ENCODE measurements at regions not wholly inside any gene's neighbourhood (a gene's known extent, or its start where the extent isn't known, plus 50 kb on each side); places are given as distances from the start of the nearest gene placed in this dataset.

- Mint-ChIP-seq H3K4me3 (no peak overlapping the region), H3K4me1 (ENCODE audit: low read depth in 2 of 2) (no peaks in the 10 kb centered on the region), H3K9me3 (no peaks in the 10 kb centered on the region), H3K27ac (no peak overlapping the region), H3K36me3 (no peaks in the 10 kb centered on the region), H3K27me3 (peaks cover 11 to 14% of the 10 kb centered on the region in 2 donors)
- ATAC-seq (no peak), DNase-seq (ENCODE audit: low spot score) (no peak)
Measured at GRCh38 chr9:90741036-90741435, 60.6 kb upstream of the SYK start.

GRCh38 chr9:90737742-90738141, 63.9 kb upstream of the SYK start:
- Mint-ChIP-seq H3K9me3 (no peaks in the 10 kb centered on the region), H3K27me3 (peaks cover 4 to 5% of the 10 kb centered on the region in 2 donors), H3K36me3 (no peaks in the 10 kb centered on the region), H3K27ac (no peak overlapping the region), H3K4me3 (no peak overlapping the region), H3K4me1 (ENCODE audit: low read depth in 2 of 2) (no peaks in the 10 kb centered on the region)
- no peak for ATAC-seq
- no peak for DNase-seq (ENCODE audit: low spot score)

- Mint-ChIP-seq H3K36me3 (no peaks in the 10 kb centered on the region), H3K4me1 (ENCODE audit: low read depth in 2 of 2) (no peaks in the 10 kb centered on the region), H3K4me3 (no peak overlapping the region), H3K9me3 (no peaks in the 10 kb centered on the region), H3K27me3 (peaks cover 9 to 16% of the 10 kb centered on the region in 2 donors), H3K27ac (no peak overlapping the region)
- DNase-seq (ENCODE audit: low spot score), result no peak
- no peak for ATAC-seq
Measured at GRCh38 chr9:90735952-90736351, 65.7 kb upstream of the SYK start.

- no peaks in the 10 kb centered on the region for H3K9me3 Mint-ChIP-seq
- DNase-seq (ENCODE audit: low spot score) (no peak), ATAC-seq (no peak)
- peaks cover 11 to 16% of the 10 kb centered on the region in 2 donors for H3K27me3 Mint-ChIP-seq
- no peaks in the 10 kb centered on the region for H3K4me1 Mint-ChIP-seq (ENCODE audit: low read depth in 2 of 2)
- no peak overlapping the region for H3K27ac Mint-ChIP-seq
- no peak overlapping the region for H3K4me3 Mint-ChIP-seq
- H3K36me3 Mint-ChIP-seq, result no peaks in the 10 kb centered on the region
Measured at GRCh38 chr9:90734631-90735030, 67.0 kb upstream of the SYK start.

GRCh38 chr9:90729351-90729750, 72.3 kb upstream of the SYK start:
- Mint-ChIP-seq H3K27ac (no peak overlapping the region), H3K9me3 (no peaks in the 10 kb centered on the region), H3K27me3 (peaks cover 18 to 22% of the 10 kb centered on the region in 2 donors), H3K4me3 (no peak overlapping the region), H3K36me3 (no peaks in the 10 kb centered on the region), H3K4me1 (ENCODE audit: low read depth in 2 of 2) (no peaks in the 10 kb centered on the region)
- DNase-seq (ENCODE audit: low spot score) (no peak), ATAC-seq (no peak)

GRCh38 chr9:90727488-90727887, 74.1 kb upstream of the SYK start:
- H3K27ac Mint-ChIP-seq, result no peak overlapping the region
- H3K36me3 Mint-ChIP-seq, result no peaks in the 10 kb centered on the region
- H3K4me1 Mint-ChIP-seq (ENCODE audit: low read depth in 2 of 2), result no peaks in the 10 kb centered on the region

GRCh38 chr9:90726215-90726614, 75.4 kb upstream of the SYK start:
- no peak for DNase-seq (ENCODE audit: low spot score)
- Mint-ChIP-seq H3K9me3 (no peaks in the 10 kb centered on the region), H3K4me3 (no peak overlapping the region), H3K36me3 (no peaks in the 10 kb centered on the region), H3K27ac (no peak overlapping the region), H3K4me1 (ENCODE audit: low read depth in 2 of 2) (no peaks in the 10 kb centered on the region), H3K27me3 (peaks cover 8 to 13% of the 10 kb centered on the region in 2 donors)
- ATAC-seq, result no peak

More at GRCh38 chr9:90727488-90727887, 74.1 kb upstream of the SYK start:
- Mint-ChIP-seq H3K27me3 (peaks cover 21% of the 10 kb centered on the region in 2 donors), H3K4me3 (no peak overlapping the region), H3K9me3 (no peaks in the 10 kb centered on the region)
- DNase-seq (ENCODE audit: low spot score) (no peak), ATAC-seq (no peak)

- H3K36me3 Mint-ChIP-seq, result no peaks in the 10 kb centered on the region
- DNase-seq (ENCODE audit: low spot score) (no peak), ATAC-seq (no peak)
Measured at GRCh38 chr9:90724880-90725279, 76.7 kb upstream of the SYK start.

GRCh38 chr9:90724112-90724511, 77.5 kb upstream of the SYK start:
- Mint-ChIP-seq H3K36me3 (no peaks in the 10 kb centered on the region), H3K4me3 (no peak overlapping the region), H3K4me1 (ENCODE audit: low read depth in 2 of 2) (no peaks in the 10 kb centered on the region), H3K27ac (no peak overlapping the region), H3K9me3 (no peaks in the 10 kb centered on the region), H3K27me3 (peaks cover 6 to 12% of the 10 kb centered on the region in 2 donors)
- ATAC-seq (no peak), DNase-seq (ENCODE audit: low spot score) (no peak)

More at GRCh38 chr9:90724880-90725279, 76.7 kb upstream of the SYK start:
- Mint-ChIP-seq H3K27me3 (peaks cover 6 to 10% of the 10 kb centered on the region in 2 donors), H3K9me3 (no peaks in the 10 kb centered on the region), H3K27ac (no peak overlapping the region), H3K4me3 (no peak overlapping the region), H3K4me1 (ENCODE audit: low read depth in 2 of 2) (no peaks in the 10 kb centered on the region)

GRCh38 chr9:90722071-90722470, 79.4 kb upstream of the DIRAS2 start:
- Mint-ChIP-seq H3K4me1 (ENCODE audit: low read depth in 2 of 2) (no peaks in the 10 kb centered on the region), H3K9me3 (no peaks in the 10 kb centered on the region), H3K36me3 (no peaks in the 10 kb centered on the region), H3K4me3 (no peak overlapping the region), H3K27ac (no peak overlapping the region), H3K27me3 (peaks cover 16 to 17% of the 10 kb centered on the region in 2 donors)
- ATAC-seq (no peak), DNase-seq (ENCODE audit: low spot score) (no peak)

- no peaks in the 10 kb centered on the region for H3K9me3 Mint-ChIP-seq
- H3K4me3 Mint-ChIP-seq, result no peak overlapping the region
- peaks cover 14 to 15% of the 10 kb centered on the region in 2 donors for H3K27me3 Mint-ChIP-seq
- DNase-seq (ENCODE audit: low spot score) (no peak), ATAC-seq (no peak)
- H3K4me1 Mint-ChIP-seq (ENCODE audit: low read depth in 2 of 2), result no peaks in the 10 kb centered on the region
- no peaks in the 10 kb centered on the region for H3K36me3 Mint-ChIP-seq
- H3K27ac Mint-ChIP-seq, result no peak overlapping the region
Measured at GRCh38 chr9:90720621-90721265, 78.1 kb upstream of the DIRAS2 start.

GRCh38 chr9:90706230-90706629, 63.6 kb upstream of the DIRAS2 start:
- ATAC-seq, result no peak
- no peak overlapping the region for H3K4me3 Mint-ChIP-seq
- no peaks in the 10 kb centered on the region for H3K36me3 Mint-ChIP-seq
- no peaks in the 10 kb centered on the region for H3K4me1 Mint-ChIP-seq (ENCODE audit: low read depth in 2 of 2)
- no peak overlapping the region for H3K27ac Mint-ChIP-seq
- peaks cover 19 to 24% of the 10 kb centered on the region in 2 donors for H3K27me3 Mint-ChIP-seq
- H3K9me3 Mint-ChIP-seq, result no peaks in the 10 kb centered on the region
- DNase-seq (ENCODE audit: low spot score), result no peak

- DNase-seq (ENCODE audit: low spot score) (no peak), ATAC-seq (no peak)
- Mint-ChIP-seq H3K36me3 (no peaks in the 10 kb centered on the region), H3K9me3 (no peaks in the 10 kb centered on the region), H3K27me3 (peaks cover 27 to 52% of the 10 kb centered on the region in 2 donors), H3K4me3 (no peak overlapping the region), H3K27ac (no peak overlapping the region), H3K4me1 (ENCODE audit: low read depth in 2 of 2) (no peaks in the 10 kb centered on the region)
Measured at GRCh38 chr9:90702441-90702955, 59.9 kb upstream of the DIRAS2 start.

GRCh38 chr9:90698871-90699440, 56.3 kb upstream of the DIRAS2 start:
- Mint-ChIP-seq H3K27me3 (peaks cover 21 to 44% of the 10 kb centered on the region in 2 donors), H3K27ac (no peak overlapping the region), H3K9me3 (no peaks in the 10 kb centered on the region), H3K4me3 (no peak overlapping the region), H3K36me3 (no peaks in the 10 kb centered on the region), H3K4me1 (ENCODE audit: low read depth in 2 of 2) (no peaks in the 10 kb centered on the region)
- no peak for ATAC-seq
- DNase-seq (ENCODE audit: low spot score), result no peak
